ENCODE measurements at regions not wholly inside any gene's neighbourhood (a gene's known extent, or its start where the extent isn't known, plus 50 kb on each side); places are given as distances from the start of the nearest gene placed in this dataset.
A peak's percentile ranks its signal among the peaks of the same experiment; 100 is the strongest.
"Not testable (repeated sequence)": the region's sequence is repeated elsewhere in the genome, so short reads cannot be mapped to it uniquely, and the experiment has no call there.

GRCh38 chr2:210956101-210956500 lies 399.7 kb downstream of the CPS1 start:
- DNase-seq (ENCODE audit: low spot score), result no peak

GRCh38 chr2:210961249-210961648 lies 404.9 kb downstream of the CPS1 start:
- DNase-seq (ENCODE audit: low spot score), result no peak

GRCh38 chr2:210963386-210963785 lies 407.0 kb downstream of the CPS1 start:
- no peak for DNase-seq (ENCODE audit: low spot score)

GRCh38 chr2:210964141-210964764 lies 407.9 kb downstream of the CPS1 start:
- DNase-seq (ENCODE audit: low spot score), result no peak

GRCh38 chr2:210965472-210965871 lies 409.1 kb downstream of the CPS1 start:
- no peak for DNase-seq (ENCODE audit: low spot score)

GRCh38 chr2:210966330-210966729 lies 409.9 kb downstream of the CPS1 start:
- DNase-seq (ENCODE audit: low spot score), result no peak

- DNase-seq (ENCODE audit: low spot score), result no peak
Observed at GRCh38 chr2:210971431-210971830, 415.0 kb downstream of the CPS1 start.

- not testable (repeated sequence) for DNase-seq (ENCODE audit: low spot score)
Observed at GRCh38 chr2:210986806-210987205, 430.4 kb downstream of the CPS1 start.

- DNase-seq (ENCODE audit: low spot score), result no peak
Observed at GRCh38 chr2:210991107-210991506, 434.7 kb downstream of the CPS1 start.

- no peak for DNase-seq (ENCODE audit: low spot score)
Observed at GRCh38 chr2:210994104-210994503, 437.7 kb downstream of the CPS1 start.

- no peak for DNase-seq (ENCODE audit: low spot score)
Observed at GRCh38 chr2:210997373-210997772, 441.0 kb downstream of the CPS1 start.

GRCh38 chr2:210998334-210998733 lies 441.9 kb downstream of the CPS1 start:
- no peak for DNase-seq (ENCODE audit: low spot score)

- DNase-seq (ENCODE audit: low spot score), result no peak
Observed at GRCh38 chr2:211014376-211014775, 458.0 kb downstream of the CPS1 start.

- no peak for DNase-seq (ENCODE audit: low spot score)
Observed at GRCh38 chr2:211014906-211015305, 458.5 kb downstream of the CPS1 start.

GRCh38 chr2:211025089-211025488 lies 468.7 kb downstream of the CPS1 start:
- DNase-seq (ENCODE audit: low spot score), result not testable (repeated sequence)

- DNase-seq (ENCODE audit: low spot score), result no peak
Observed at GRCh38 chr2:211026109-211026508, 469.7 kb downstream of the CPS1 start.

- no peak for DNase-seq (ENCODE audit: low spot score)
Observed at GRCh38 chr2:211027976-211028375, 471.6 kb downstream of the CPS1 start.

GRCh38 chr2:211033765-211034164 lies 477.4 kb downstream of the CPS1 start:
- peak; percentile 27 for DNase-seq (ENCODE audit: low spot score)

- peak; percentile 56 for DNase-seq (ENCODE audit: low spot score)
Observed at GRCh38 chr2:211035548-211036185, 479.3 kb downstream of the CPS1 start.

- DNase-seq (ENCODE audit: low spot score), result no peak
Observed at GRCh38 chr2:211045025-211045424, 488.6 kb downstream of the CPS1 start.

- no peak for DNase-seq (ENCODE audit: low spot score)
Observed at GRCh38 chr2:211049321-211050018, 493.1 kb downstream of the CPS1 start.

GRCh38 chr2:211055438-211055837 lies 499.0 kb downstream of the CPS1 start:
- peak; percentile 43 for DNase-seq (ENCODE audit: low spot score)

Measured in HT-29 (cell line).